ENCODE measurements at regions not wholly inside any gene's neighbourhood (a gene's known extent, or its start where the extent isn't known, plus 50 kb on each side); places are given as distances from the start of the nearest gene placed in this dataset.

- TF ChIP-seq CTCF (conservative IDR thresholded peaks at IDR 0.05 in 1 of 2, IDR thresholded peaks at IDR 0.05 in 1 of 2; ENCODE audit: extremely low read depth in 1 of 2, insufficient read depth in 1 of 2, low read depth in 1 of 2, low read length in 2 of 2): no peak
- TF ChIP-seq EZH2 (IDR thresholded peaks at IDR 0.05; ENCODE audit: borderline replicate concordance, low read length): no peak
Measured at GRCh38 chr2:16182841-16183240, 242.5 kb downstream of the MYCN start.
